H1 (cell line): ENCODE measurements at regions not wholly inside any gene's neighbourhood (a gene's known extent, or its start where the extent isn't known, plus 50 kb on each side); places are given as distances from the start of the nearest gene placed in this dataset.
"Not testable (repeated sequence)": the region's sequence is repeated elsewhere in the genome, so short reads cannot be mapped to it uniquely, and the experiment has no call there.

Experiments used
- CTCF ChIA-PET: fragments of 300-600 bp; sonication (Branson Sonifier 250); formaldehyde crosslinking; loops from one replicate; lab custom pipeline; 2021; ENCODE audit not compliant: partially characterized antibody; lab: Charles Lee
- POLR2A ChIA-PET: fragments of 300-600 bp; sonication (Branson Sonifier 250); formaldehyde crosslinking; loops from one replicate; lab custom pipeline; 2021; ENCODE audit warnings: inconsistent platforms; ENCODE audit not compliant: partially characterized antibody; lab: Charles Lee
- DNase-seq, 2 experiments: peaks; one replicate each; pipeline versions ENCODE4 v3.0.0 to v3.0.0-alpha.2; 2010 to 2022; ENCODE audit warnings: low spot score in 2 of 2, low read depth in 1 of 2, mixed read lengths in 1 of 2
- FAIRE-seq: peaks from 2 replicates; lab custom pipeline; 2011; peaks lifted over from hg19 to GRCh38; lab: Jason Lieb, UNC
- H2AFZ ChIP-seq: 2 replicates; pipeline ENCODE4 v1.8.1; 2012; ENCODE audit warnings: low read length, inconsistent platforms
- H2AK5ac ChIP-seq: 2 replicates; pipeline ENCODE4 v1.6.1; 2013; ENCODE audit warnings: low read depth, low read length
- H2BK120ac ChIP-seq: replicated peaks from 2 replicates; pipeline ENCODE3; 2013; ENCODE audit warnings: low read depth, low read length, inconsistent platforms
- H2BK12ac ChIP-seq: 2 replicates; pipeline ENCODE4 v1.6.1; 2013; ENCODE audit warnings: low read depth, low read length
- H2BK15ac ChIP-seq: 2 replicates; pipeline ENCODE4 v1.6.1; 2013; ENCODE audit warnings: low read length
- H2BK20ac ChIP-seq: 2 replicates; pipeline ENCODE4 v1.6.1; 2013; ENCODE audit warnings: low read length
- H2BK5ac ChIP-seq: 2 replicates; pipeline ENCODE4 v1.6.1; 2013; ENCODE audit warnings: low read depth, low read length
- H3K14ac ChIP-seq: 2 replicates; pipeline ENCODE4 v1.6.1; 2013; ENCODE audit warnings: inconsistent platforms; ENCODE audit not compliant: insufficient read length
- H3K18ac ChIP-seq: 2 replicates; pipeline ENCODE4 v1.6.1; 2013; ENCODE audit warnings: low read length; ENCODE audit errors: extremely low read depth
- H3K23ac ChIP-seq: 2 replicates; pipeline ENCODE4 v1.6.1; 2013; ENCODE audit warnings: inconsistent platforms; ENCODE audit not compliant: insufficient read length
- H3K23me2 ChIP-seq: 2 replicates; pipeline ENCODE4 v1.6.1; 2013; ENCODE audit warnings: low read depth, low read length
- H3K27ac ChIP-seq: 2 replicates; pipeline ENCODE4 v1.6.1; 2011; ENCODE audit warnings: low read depth, low read length, inconsistent platforms
- H3K27me3 ChIP-seq, 4 experiments: replicated peaks in 1 of 4; 1 replicate in 1 of 4; 2 replicates in 3 of 4; pipeline versions ENCODE4 v1.6.1 to v1.8.1; 2011 to 2013; ENCODE audit warnings: low read length in 3 of 4, mild to moderate bottlenecking in 3 of 4, inconsistent platforms in 2 of 4, mixed read lengths in 2 of 4, moderate library complexity in 1 of 4; ENCODE audit not compliant: control insufficient read depth in 3 of 4, insufficient read depth in 3 of 4; ENCODE audit errors: extremely low read depth in 1 of 4
- H3K36me3 ChIP-seq, 4 experiments: 2 replicates each; pipeline versions ENCODE4 v1.6.1 to v1.8.1; 2011 to 2013; ENCODE audit warnings: mild to moderate bottlenecking in 4 of 4, low read length in 3 of 4, moderate library complexity in 2 of 4, control low read depth in 1 of 4, inconsistent platforms in 1 of 4; ENCODE audit not compliant: insufficient read depth in 4 of 4, control insufficient read depth in 2 of 4
- H3K4ac ChIP-seq: replicated peaks from 2 replicates; pipeline ENCODE3; 2013; ENCODE audit warnings: low read length, low read depth, mixed read lengths, inconsistent platforms; ENCODE audit not compliant: insufficient read length
- H3K4me1 ChIP-seq, 4 experiments: replicated peaks in 1 of 4; 1 replicate in 1 of 4; 2 replicates in 3 of 4; pipeline versions ENCODE4 v1.6.1 to v1.8.1; 2011 to 2013; ENCODE audit warnings: low read length in 3 of 4, inconsistent platforms in 2 of 4, mixed read lengths in 1 of 4; ENCODE audit not compliant: insufficient read depth in 4 of 4, control insufficient read depth in 3 of 4
- H3K4me2 ChIP-seq, 2 experiments: 2 replicates each; pipeline versions ENCODE4 v1.6.1 to v1.8.1; 2011 to 2013; ENCODE audit warnings: low read depth in 2 of 2, low read length in 2 of 2, control low read depth in 1 of 2, inconsistent platforms in 1 of 2, mild to moderate bottlenecking in 1 of 2; ENCODE audit not compliant: insufficient read depth in 1 of 2
- H3K4me3 ChIP-seq, 4 experiments: fragments of 200-600, 300-600 bp in 1 of 4; sonication (generic), shearing (Covaris generic), sonication (Bioruptor Twin) in 1 of 4; 2 replicates each; pipeline versions ENCODE4 v1.5.1 to v1.8.1; 2011 to 2016; ENCODE audit warnings: low read length in 4 of 4, low read depth in 3 of 4, control low read depth in 2 of 4, inconsistent platforms in 2 of 4, mild to moderate bottlenecking in 2 of 4, mixed read lengths in 1 of 4, moderate library complexity in 1 of 4; ENCODE audit not compliant: insufficient read depth in 2 of 4; ENCODE audit errors: extremely low read depth in 1 of 4
- H3K56ac ChIP-seq: replicated peaks from 2 replicates; pipeline ENCODE3; 2013; ENCODE audit warnings: low read depth, mild to moderate bottlenecking, mixed read lengths, low read length, inconsistent platforms; ENCODE audit not compliant: insufficient read length
- H3K79me1 ChIP-seq: 2 replicates; pipeline ENCODE4 v1.6.1; 2013; ENCODE audit warnings: low read depth, low read length, control low read depth
- H3K79me2 ChIP-seq, 2 experiments: 2 replicates each; pipeline versions ENCODE4 v1.6.1 to v1.8.1; 2012 to 2013; ENCODE audit warnings: low read length in 2 of 2, mild to moderate bottlenecking in 2 of 2, inconsistent platforms in 1 of 2; ENCODE audit not compliant: insufficient read depth in 2 of 2, control insufficient read depth in 1 of 2
- H3K9ac ChIP-seq, 4 experiments: replicated peaks in 1 of 4; 1 replicate in 1 of 4; 2 replicates in 3 of 4; pipeline versions ENCODE4 v1.6.1 to v1.8.1; 2011 to 2013; ENCODE audit warnings: low read depth in 3 of 4, low read length in 3 of 4, control low read depth in 2 of 4, mild to moderate bottlenecking in 2 of 4, moderate library complexity in 2 of 4, inconsistent platforms in 1 of 4; ENCODE audit errors: extremely low read depth in 1 of 4
- H3K9me3 ChIP-seq, 2 experiments: 2 replicates each; pipeline versions ENCODE4 v1.6.1 to v1.8.1; 2012 to 2013; ENCODE audit warnings: mild to moderate bottlenecking in 2 of 2, moderate library complexity in 2 of 2, control low read depth in 1 of 2, inconsistent platforms in 1 of 2, low read depth in 1 of 2, low read length in 1 of 2, mixed read lengths in 1 of 2; ENCODE audit not compliant: insufficient read depth in 2 of 2
- H4K20me1 ChIP-seq, 2 experiments: replicated peaks in 1 of 2; 2 replicates each; pipeline versions ENCODE3 to v1.8.1; 2011 to 2013; ENCODE audit warnings: inconsistent platforms in 2 of 2, low read length in 2 of 2, mild to moderate bottlenecking in 1 of 2; ENCODE audit not compliant: insufficient read depth in 2 of 2, control insufficient read depth in 1 of 2
- H4K5ac ChIP-seq: 2 replicates; pipeline ENCODE4 v1.6.1; 2013; ENCODE audit warnings: low read length, low read depth, mixed read lengths, inconsistent platforms; ENCODE audit not compliant: insufficient read length
- H4K8ac ChIP-seq: 2 replicates; pipeline ENCODE4 v1.8.0; 2013; ENCODE audit warnings: mild to moderate bottlenecking, moderate library complexity, low read length, inconsistent platforms; ENCODE audit not compliant: insufficient read depth; ENCODE audit errors: extremely low read depth
- H4K91ac ChIP-seq: replicated peaks from 2 replicates; pipeline ENCODE3; 2013; ENCODE audit warnings: low read length, mixed read lengths, inconsistent platforms; ENCODE audit not compliant: insufficient read length
- EP300 ChIP-seq, 2 experiments: IDR thresholded peaks; 1 replicate in 1 of 2; 2 replicates in 1 of 2; pipeline ENCODE4 v1.6.1; 2011 to 2012; ENCODE audit warnings: low read depth in 2 of 2, low read length in 2 of 2, mild to moderate bottlenecking in 2 of 2, borderline replicate concordance in 1 of 2, inconsistent platforms in 1 of 2, moderate library complexity in 1 of 2
- WGBS, 2 experiments: shearing (Covaris generic) in 1 of 2; methylation state at CpG; one replicate each; pipeline versions ENCODE4 v1.1.6 to v1.1.7; 2013 to 2015; ENCODE audit warnings: low lambda C conversion rate in 2 of 2, mixed read lengths in 2 of 2, inconsistent platforms in 1 of 2, low coverage in 1 of 2, missing lambda C conversion rate in 1 of 2; ENCODE audit not compliant: insufficient replicate concordance in 2 of 2, insufficient coverage in 1 of 2, insufficient read length in 1 of 2; ENCODE audit errors: extremely low coverage in 1 of 2, missing lambda C conversion rate in 1 of 2; 5-methylcytosine and 5-hydroxymethylcytosine counted together

GRCh38 chr13:65273811-65274420 lies 1956.2 kb downstream of the PCDH9 start:
- H2BK5ac ChIP-seq, H3K14ac ChIP-seq, H3K23me2 ChIP-seq, H3K4ac ChIP-seq, H3K56ac ChIP-seq, H3K36me3 ChIP-seq, H3K23ac ChIP-seq, H3K4me2 ChIP-seq, H3K4me1 ChIP-seq, H3K27me3 ChIP-seq, H4K8ac ChIP-seq, H4K91ac ChIP-seq, H2BK12ac ChIP-seq, FAIRE-seq, POLR2A ChIA-PET, H4K5ac ChIP-seq, H2BK15ac ChIP-seq, H3K4me3 ChIP-seq, H2BK20ac ChIP-seq, CTCF ChIA-PET, H3K9me3 ChIP-seq, H3K18ac ChIP-seq, H4K20me1 ChIP-seq, H2AK5ac ChIP-seq, H3K9ac ChIP-seq, H3K27ac ChIP-seq, H2AFZ ChIP-seq, H3K79me1 ChIP-seq, H2BK120ac ChIP-seq, DNase-seq, H3K79me2 ChIP-seq: not testable (repeated sequence)
- peak in 1 of 2 experiments; percentile 35; a peak in 1 of 3 replicates for TF ChIP-seq EP300 (IDR thresholded peaks at IDR 0.05; ENCODE audit: borderline replicate concordance in 1 of 2, low read depth in 2 of 2, low read length in 2 of 2)
- WGBS, 2 experiments = 94% methylated on average over 6 of the region's 6 CpGs; no CpG with 5 or more reads in 1 of the 2 experiments
